Stimulated activated CD4-positive, alpha-beta T cell treated with anti-CD3 and anti-CD28 coated beads, Interleukin-15, amount 100 ng/mL, for 1 hour (primary cell): ENCODE measurements at regions not wholly inside any gene's neighbourhood (a gene's known extent, or its start where the extent isn't known, plus 50 kb on each side); places are given as distances from the start of the nearest gene placed in this dataset.

ENCODE experiments used
- DNase-seq, 2 donors: peaks; one replicate each; pipeline ENCODE4 v3.0.0-alpha.2; 2020; ENCODE audit warnings: low read depth in 1 of 2, low spot score in 1 of 2

GRCh38 chr6:164838068-164838615, 471.3 kb downstream of the C6orf118 start:
- no peak for DNase-seq

- DNase-seq, result no peak
Observed at GRCh38 chr6:164836486-164836885, 472.9 kb downstream of the C6orf118 start.

GRCh38 chr6:164832410-164832809, 477.0 kb downstream of the C6orf118 start:
- no peak for DNase-seq

GRCh38 chr6:164827537-164827936, 481.9 kb downstream of the C6orf118 start:
- DNase-seq, result no peak

- DNase-seq, result no peak
Observed at GRCh38 chr6:164826831-164827468, 482.5 kb downstream of the C6orf118 start.

- no peak for DNase-seq
Observed at GRCh38 chr6:164825386-164825785, 484.0 kb downstream of the C6orf118 start.

GRCh38 chr6:164817662-164818061, 491.7 kb downstream of the C6orf118 start:
- no peak for DNase-seq

- no peak for DNase-seq
Observed at GRCh38 chr6:164812706-164813105, 496.7 kb downstream of the C6orf118 start.

- DNase-seq, result no peak
Observed at GRCh38 chr6:164807125-164807524, 502.3 kb downstream of the C6orf118 start.

GRCh38 chr6:164795056-164795815, 514.2 kb downstream of the C6orf118 start:
- no peak for DNase-seq

- DNase-seq, result no peak
Observed at GRCh38 chr6:164792666-164793065, 516.7 kb downstream of the C6orf118 start.

- no peak for DNase-seq
Observed at GRCh38 chr6:164791498-164791897, 517.9 kb downstream of the C6orf118 start.

- no peak for DNase-seq
Observed at GRCh38 chr6:164763788-164764187, 545.6 kb downstream of the C6orf118 start.

GRCh38 chr6:164757451-164757850, 552.0 kb downstream of the C6orf118 start:
- DNase-seq, result no peak

GRCh38 chr6:164756723-164757122, 552.7 kb downstream of the C6orf118 start:
- DNase-seq, result no peak

GRCh38 chr6:164756142-164756541, 553.3 kb downstream of the C6orf118 start:
- no peak for DNase-seq

GRCh38 chr6:164753517-164753916, 555.9 kb downstream of the C6orf118 start:
- DNase-seq, result no peak

- DNase-seq, result no peak
Observed at GRCh38 chr6:164751395-164751794, 558.0 kb downstream of the C6orf118 start.

- DNase-seq, result no peak
Observed at GRCh38 chr6:164750128-164750527, 559.3 kb downstream of the C6orf118 start.

GRCh38 chr6:164749221-164750064, 560.0 kb downstream of the C6orf118 start:
- no peak for DNase-seq

GRCh38 chr6:164744301-164744700, 565.1 kb downstream of the C6orf118 start:
- DNase-seq, result no peak
